Astrocyte of the cerebellum (primary cell): ENCODE measurements at regions not wholly inside any gene's neighbourhood (a gene's known extent, or its start where the extent isn't known, plus 50 kb on each side); places are given as distances from the start of the nearest gene placed in this dataset.

Source experiments
- DNase-seq: peaks from one replicate; pipeline ENCODE4 v3.0.0-alpha.2; 2011; ENCODE audit warnings: low read depth
- H3K4me3 ChIP-seq: 2 replicates; pipeline ENCODE4 v1.5.1; 2011; ENCODE audit warnings: mild to moderate bottlenecking, low read depth, low read length, moderate library complexity
- CTCF ChIP-seq: IDR thresholded peaks from 2 replicates; pipeline ENCODE4 v1.5.1; 2012; ENCODE audit warnings: low read length, low read depth, moderate library complexity, mild to moderate bottlenecking; ENCODE audit errors: missing control alignments
- in situ Hi-C: cut with HindIII; loops from 2 replicates; pipeline ENCODE4 v1.10.0; 2017; ENCODE audit warnings: low sequenced_read_pairs

- in situ Hi-C loops: no loop called here
- TF ChIP-seq CTCF: no peak
- DNase-seq: no peak
- no peak overlapping the region for H3K4me3 ChIP-seq
Measured at GRCh38 chr9:89793124-89793495, 188.3 kb downstream of the GADD45G start.

DNA sequence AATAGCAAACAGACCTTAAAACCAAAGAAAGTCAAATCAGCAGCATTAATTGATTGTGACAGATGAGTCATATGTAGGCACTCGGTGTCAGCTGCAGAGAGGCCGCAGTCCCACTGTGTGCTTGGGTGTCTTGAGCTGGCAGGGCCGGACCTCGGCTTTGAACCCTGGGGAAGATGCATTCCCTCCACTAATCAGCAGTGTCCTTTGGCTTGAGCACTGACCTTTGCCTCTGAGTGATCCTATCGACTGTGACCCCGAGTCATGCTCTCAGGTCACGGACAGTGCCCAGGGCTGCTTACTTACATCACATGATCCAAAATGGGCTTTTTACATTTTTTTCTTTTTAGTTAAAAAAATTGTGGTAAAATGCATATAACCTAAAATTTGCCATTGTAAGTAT lies 188.7 kb downstream of the GADD45G start:
- H3K4me3 ChIP-seq: no peak overlapping the region
- no peak for TF ChIP-seq CTCF
- DNase-seq: no peak
- in situ Hi-C loops: no loop called here

- H3K4me3 ChIP-seq: no peak overlapping the region
- DNase-seq: no peak
- in situ Hi-C loops: no loop called here
- no peak for TF ChIP-seq CTCF
Measured at GRCh38 chr9:89794918-89795317, 190.1 kb downstream of the GADD45G start.

- H3K4me3 ChIP-seq: no peak overlapping the region
- no peak for TF ChIP-seq CTCF
- no peak for DNase-seq
- in situ Hi-C loops: no loop called here
Measured at GRCh38 chr9:89795538-89796195, 190.9 kb downstream of the GADD45G start.

GRCh38 chr9:89796606-89797005 lies 191.8 kb downstream of the GADD45G start:
- no peak for DNase-seq
- H3K4me3 ChIP-seq: no peak overlapping the region
- in situ Hi-C loops: no loop called here
- no peak for TF ChIP-seq CTCF

GRCh38 chr9:89797255-89797654 lies 192.4 kb downstream of the GADD45G start:
- in situ Hi-C loops: no loop called here
- TF ChIP-seq CTCF: no peak
- no peak for DNase-seq
- no peak overlapping the region for H3K4me3 ChIP-seq

DNA sequence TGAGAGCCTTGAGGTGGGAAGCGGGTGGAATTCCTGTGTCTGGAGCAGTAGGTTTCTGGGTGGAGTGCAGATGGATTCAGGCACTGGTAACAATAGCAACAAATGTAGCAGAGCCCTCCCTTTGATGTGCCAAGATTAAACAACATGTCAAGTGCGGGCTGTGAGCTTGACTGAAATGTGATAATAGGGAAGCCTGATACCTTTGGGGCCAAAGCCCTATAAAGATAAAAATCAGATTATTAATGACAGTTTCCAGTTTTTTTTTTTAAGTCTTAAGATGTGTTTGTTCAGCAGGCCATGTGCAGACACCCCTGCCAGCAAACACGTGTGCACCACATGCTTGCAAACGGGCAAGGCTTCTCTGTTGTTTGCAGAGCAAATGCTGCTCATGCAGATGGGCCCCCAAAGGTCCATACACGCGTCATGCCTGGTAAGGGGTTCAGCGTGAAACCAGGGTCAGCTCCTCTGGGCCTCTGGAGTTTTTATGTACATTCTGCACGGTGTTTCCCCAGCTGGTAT lies 193.2 kb downstream of the GADD45G start:
- TF ChIP-seq CTCF: no peak
- DNase-seq: no peak
- H3K4me3 ChIP-seq: no peak overlapping the region
- in situ Hi-C loops: no loop called here
